LoVo (cell line): ENCODE measurements at regions not wholly inside any gene's neighbourhood (a gene's known extent, or its start where the extent isn't known, plus 50 kb on each side); places are given as distances from the start of the nearest gene placed in this dataset.
"Not testable (repeated sequence)": the region's sequence is repeated elsewhere in the genome, so short reads cannot be mapped to it uniquely, and the experiment has no call there.

Experiments
- DNase-seq: peaks from one replicate; pipeline ENCODE4 v3.0.0-alpha.2; 2016; ENCODE audit warnings: low spot score

- not testable (repeated sequence) for DNase-seq
These were observed 211.3 kb downstream of the SPATA31A1 start for GRCh38 chr9:39566782-39567181.

GRCh38 chr9:39567396-39567795 is 211.9 kb downstream of the SPATA31A1 start:
- not testable (repeated sequence) for DNase-seq

DNA sequence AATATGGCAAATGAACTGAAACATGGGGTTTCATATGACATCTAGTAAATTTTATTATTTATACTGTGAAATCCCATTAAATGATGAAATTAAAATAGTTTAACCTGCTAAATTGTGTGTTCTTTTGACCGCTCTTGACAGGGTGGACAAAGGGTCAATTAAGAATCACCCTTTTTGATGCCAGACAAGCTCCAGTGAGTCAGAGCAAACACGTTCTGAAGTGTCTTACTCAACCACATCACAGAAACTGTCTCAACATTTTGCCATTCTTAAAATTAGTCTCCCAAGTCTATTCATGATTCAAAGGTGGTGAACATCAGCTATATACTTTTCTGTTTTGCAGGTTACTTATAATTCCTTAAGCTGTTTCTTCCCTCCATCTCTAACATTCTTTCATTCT is 213.4 kb downstream of the SPATA31A1 start:
- not testable (repeated sequence) for DNase-seq

- DNase-seq = not testable (repeated sequence)
These were observed 217.9 kb downstream of the SPATA31A1 start for GRCh38 chr9:39573024-39574022.

DNA sequence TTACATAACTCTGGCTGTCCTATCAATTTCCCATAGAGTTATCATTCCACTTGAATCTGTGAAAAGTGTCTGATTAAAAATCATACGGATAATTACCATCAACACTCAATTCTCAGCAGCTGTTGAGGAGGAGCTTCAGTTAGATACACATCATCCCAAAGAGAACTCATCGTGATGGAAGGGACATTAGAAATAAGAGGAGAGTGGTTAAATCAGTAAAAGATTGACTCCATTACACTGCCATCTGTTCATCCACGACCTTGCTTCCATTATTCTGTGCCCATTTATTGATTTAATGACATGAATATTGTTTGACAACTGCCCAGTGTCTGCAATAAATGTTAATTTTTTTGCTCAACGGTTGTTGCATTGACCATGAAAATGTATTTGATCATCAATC is 223.5 kb downstream of the SPATA31A1 start:
- not testable (repeated sequence) for DNase-seq

GRCh38 chr9:39581296-39581695 is 225.8 kb downstream of the SPATA31A1 start:
- DNase-seq = not testable (repeated sequence)

GRCh38 chr9:39582677-39583412 is 227.4 kb downstream of the SPATA31A1 start:
- DNase-seq = peak; percentile 17

DNA sequence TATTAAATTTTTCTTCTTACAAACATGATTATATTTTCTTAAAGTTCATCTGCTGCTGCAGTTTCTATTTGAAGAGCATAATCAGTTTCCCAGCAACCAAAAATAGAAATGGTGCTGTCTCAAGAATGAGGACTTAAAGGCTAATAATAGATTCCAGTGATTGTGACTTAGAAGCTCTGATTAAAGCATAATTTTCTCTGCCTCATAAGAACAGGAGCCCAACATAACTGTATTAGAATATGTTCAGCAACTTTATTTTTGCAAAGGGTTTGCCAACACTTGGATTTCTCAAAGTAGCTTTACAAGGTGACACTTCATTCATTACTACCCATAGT is 227.9 kb downstream of the SPATA31A1 start:
- DNase-seq = not testable (repeated sequence)

- not testable (repeated sequence) for DNase-seq
These were observed 229.8 kb downstream of the SPATA31A1 start for GRCh38 chr9:39585233-39585632.

- DNase-seq = no peak
These were observed 232.5 kb downstream of the SPATA31A1 start for GRCh38 chr9:39587844-39588499.

DNA sequence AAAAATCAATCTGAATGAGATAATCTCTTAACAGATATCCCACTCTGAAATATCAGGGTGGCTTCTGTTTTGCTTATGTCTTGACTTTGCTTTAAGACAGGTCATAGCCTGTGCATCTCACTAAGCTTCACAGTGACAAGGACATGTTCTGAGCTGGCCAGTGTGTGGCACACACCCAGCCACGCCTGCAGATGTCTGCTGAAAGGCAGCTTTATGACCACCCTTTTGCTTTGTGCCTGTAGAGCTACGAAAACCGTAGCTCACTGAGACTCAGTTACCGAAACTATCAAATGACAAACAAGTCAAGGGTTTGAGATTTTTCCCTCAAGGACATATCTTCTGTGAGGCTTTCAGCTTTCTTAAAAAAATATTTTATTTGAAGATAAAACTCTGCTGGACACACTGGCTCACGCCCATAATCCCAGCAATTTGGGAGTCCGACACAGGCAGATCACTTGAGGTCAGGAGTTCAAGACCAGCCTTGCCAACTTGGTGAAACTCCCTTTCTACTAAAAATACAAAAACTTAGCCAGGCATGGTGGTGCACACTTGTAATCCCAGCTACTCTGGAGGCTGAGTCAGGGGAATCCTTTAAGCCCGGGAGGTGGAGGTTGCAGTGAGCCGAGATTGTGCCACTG is 233.2 kb downstream of the SPATA31A1 start:
- DNase-seq = peak; percentile 18

- not testable (repeated sequence) for DNase-seq
These were observed 248.6 kb downstream of the SPATA31A1 start for GRCh38 chr9:39604089-39604488.

GRCh38 chr9:39611449-39612231 is 256.2 kb downstream of the SPATA31A1 start:
- DNase-seq = not testable (repeated sequence)

- not testable (repeated sequence) for DNase-seq
These were observed 261.0 kb downstream of the SPATA31A1 start for GRCh38 chr9:39616480-39616879.

- not testable (repeated sequence) for DNase-seq
These were observed 268.6 kb downstream of the SPATA31A1 start for GRCh38 chr9:39624048-39624447.

- not testable (repeated sequence) for DNase-seq
These were observed 276.6 kb downstream of the SPATA31A1 start for GRCh38 chr9:39632071-39632470.

- DNase-seq = not testable (repeated sequence)
These were observed 293.6 kb downstream of the SPATA31A1 start for GRCh38 chr9:39649029-39649428.

- not testable (repeated sequence) for DNase-seq
These were observed 301.6 kb downstream of the SPATA31A1 start for GRCh38 chr9:39656960-39657603.

GRCh38 chr9:39663020-39663419 is 307.6 kb downstream of the SPATA31A1 start:
- not testable (repeated sequence) for DNase-seq

DNA sequence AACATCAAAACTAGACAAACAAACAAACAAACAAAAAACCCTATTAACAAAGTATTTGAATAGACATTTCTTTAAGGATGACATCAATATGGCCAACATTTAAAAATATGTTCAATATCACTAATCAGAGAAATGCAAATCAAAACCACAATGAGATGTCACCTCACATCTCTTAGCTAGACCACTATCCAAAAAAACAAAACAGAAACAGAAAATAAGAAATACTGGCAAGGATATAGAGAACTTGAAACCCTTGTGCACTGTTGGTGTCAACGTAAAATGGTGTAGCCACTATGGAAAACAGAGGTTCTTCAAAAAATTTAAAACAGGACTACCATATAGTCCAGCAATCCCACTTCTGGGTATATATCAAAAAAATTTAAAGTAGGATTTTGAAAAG is 308.2 kb downstream of the SPATA31A1 start:
- not testable (repeated sequence) for DNase-seq
